GM21737 (cell line): ENCODE measurements at regions not wholly inside any gene's neighbourhood (a gene's known extent, or its start where the extent isn't known, plus 50 kb on each side); places are given as distances from the start of the nearest gene placed in this dataset.

ENCODE experiments used
- ATAC-seq: cut with Tn5 transposase; IDR thresholded peaks from one replicate; pipeline ENCODE4 v1.9.1; 2021; ENCODE audit warnings: mild to moderate bottlenecking, moderate library complexity; ENCODE audit not compliant: unreplicated experiment

DNA sequence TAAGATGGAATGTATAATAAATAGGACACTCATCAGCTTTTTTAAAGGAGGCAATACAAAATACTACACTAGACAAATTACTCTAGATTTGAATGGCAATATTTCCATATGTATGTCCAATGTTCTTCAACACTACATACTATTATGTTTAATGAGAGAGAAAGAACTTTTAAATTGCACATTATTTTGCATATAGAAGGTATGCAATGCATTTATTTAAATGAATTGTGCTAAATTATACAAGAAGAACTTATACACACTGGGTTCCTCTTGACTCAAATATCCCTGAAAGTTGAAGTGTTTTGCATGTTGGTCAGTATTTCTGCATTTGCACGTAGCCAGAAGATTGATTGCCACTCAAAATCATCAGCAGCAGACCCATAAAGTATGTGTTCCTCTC lies 839.6 kb downstream of the ADGRL2 start:
- no peak for ATAC-seq

GRCh38 chr1:82634266-82634665 lies 833.5 kb downstream of the ADGRL2 start:
- no peak for ATAC-seq

- ATAC-seq: no peak
Measured at GRCh38 chr1:82632155-82632554, 831.4 kb downstream of the ADGRL2 start.

DNA sequence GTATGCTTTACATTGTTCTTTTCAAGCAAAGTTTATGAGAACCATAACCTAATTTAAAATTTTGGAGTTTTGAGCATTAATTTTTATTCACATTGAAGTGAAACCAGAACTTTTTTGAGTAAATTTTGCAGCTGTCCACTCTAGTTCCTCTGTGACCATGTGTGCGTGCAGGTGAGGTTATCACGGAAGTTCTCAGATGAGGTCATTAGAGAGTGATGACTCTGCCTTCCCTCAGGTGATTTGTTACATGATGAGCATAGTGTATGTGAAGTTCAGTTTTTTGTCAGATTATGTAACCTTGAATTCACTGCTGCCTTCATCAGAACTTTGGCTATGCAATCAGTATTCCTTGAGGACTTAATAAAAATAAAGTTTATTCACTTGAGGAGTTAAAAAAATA lies 828.2 kb downstream of the ADGRL2 start:
- no peak for ATAC-seq

- ATAC-seq: no peak
Measured at GRCh38 chr1:82625537-82625936, 824.8 kb downstream of the ADGRL2 start.

- ATAC-seq: no peak
Measured at GRCh38 chr1:82621076-82621475, 820.3 kb downstream of the ADGRL2 start.

DNA sequence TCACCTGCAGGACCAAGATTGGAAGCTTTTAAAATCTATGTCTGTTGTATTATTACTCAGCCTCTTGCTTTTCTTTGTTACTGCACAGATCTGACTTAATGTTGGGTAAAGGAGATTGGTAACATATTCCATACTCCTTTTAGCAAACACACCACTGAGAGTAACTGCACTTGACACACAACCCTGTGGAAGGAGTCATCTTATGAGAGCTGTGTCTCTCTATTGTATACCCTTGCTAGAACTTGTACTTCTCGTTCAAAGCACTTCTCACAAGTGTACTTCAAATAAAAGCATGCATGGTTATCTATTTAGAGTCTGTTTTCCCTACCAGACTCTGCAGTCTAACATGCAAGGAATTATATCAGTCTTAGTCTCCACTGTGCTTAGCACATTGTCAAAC lies 813.4 kb downstream of the ADGRL2 start:
- ATAC-seq: no peak

- no peak for ATAC-seq
Measured at GRCh38 chr1:82612986-82613385, 812.3 kb downstream of the ADGRL2 start.

DNA sequence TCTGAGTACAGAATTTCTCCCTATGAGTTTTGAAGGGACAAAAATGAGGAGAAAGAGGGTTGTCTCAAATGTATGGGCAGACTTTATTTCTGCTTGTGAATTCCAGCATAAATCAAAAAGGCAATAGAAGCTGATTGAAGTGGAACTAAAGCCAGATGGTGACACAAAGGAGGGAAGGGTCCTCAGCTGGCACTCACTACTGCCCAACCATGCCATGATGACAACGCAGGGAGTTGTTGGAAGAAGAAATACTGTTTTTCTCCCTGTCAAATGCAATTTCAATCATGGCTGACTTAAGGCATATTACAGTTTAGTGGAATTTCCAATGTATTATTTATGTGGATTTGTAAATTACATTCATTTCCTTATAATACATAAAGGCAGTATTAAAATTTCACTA lies 805.8 kb downstream of the ADGRL2 start:
- ATAC-seq: no peak

- no peak for ATAC-seq
Measured at GRCh38 chr1:82604524-82604923, 803.8 kb downstream of the ADGRL2 start.

GRCh38 chr1:82600314-82600713 lies 799.6 kb downstream of the ADGRL2 start:
- no peak for ATAC-seq

DNA sequence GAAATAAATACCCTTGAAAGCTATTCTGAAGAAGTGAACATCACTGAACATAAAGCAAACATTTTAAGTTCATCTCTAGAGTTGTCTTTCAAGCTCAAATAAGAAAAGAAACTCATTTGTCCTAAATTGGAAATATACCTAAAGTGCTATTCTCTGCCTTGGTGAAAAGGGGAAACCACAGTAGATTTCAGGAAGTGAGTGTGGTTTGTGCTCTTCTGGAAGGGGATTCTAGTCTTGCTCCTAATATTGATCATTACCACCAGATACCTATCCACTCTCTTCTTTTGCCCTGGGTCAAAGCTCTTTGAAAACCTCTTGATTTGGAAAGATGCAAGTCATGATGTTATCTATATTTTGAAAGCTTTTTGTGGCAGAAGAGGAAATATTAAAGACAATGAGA lies 798.1 kb downstream of the ADGRL2 start:
- no peak for ATAC-seq

GRCh38 chr1:82598337-82598736 lies 797.6 kb downstream of the ADGRL2 start:
- no peak for ATAC-seq

- ATAC-seq: no peak
Measured at GRCh38 chr1:82597649-82598048, 796.9 kb downstream of the ADGRL2 start.

DNA sequence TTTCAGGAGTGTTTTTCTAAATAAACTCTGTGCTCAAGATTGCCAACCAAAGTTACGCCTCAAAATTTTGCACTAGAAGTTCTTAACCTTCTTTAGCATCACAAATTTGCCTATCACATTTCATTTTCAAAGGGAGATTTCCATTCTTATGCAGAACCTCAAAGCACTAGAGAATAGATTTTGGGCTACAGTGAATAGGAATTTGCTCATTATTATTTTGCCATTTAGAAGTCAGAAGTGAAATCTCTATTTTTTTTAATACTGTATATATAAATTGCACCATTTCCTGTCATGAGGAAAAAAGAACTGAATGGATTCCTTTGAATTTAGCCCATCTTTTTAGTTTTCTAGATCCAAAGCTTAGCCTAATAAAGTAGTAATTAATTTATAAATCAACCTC lies 796.4 kb downstream of the ADGRL2 start:
- no peak for ATAC-seq

DNA sequence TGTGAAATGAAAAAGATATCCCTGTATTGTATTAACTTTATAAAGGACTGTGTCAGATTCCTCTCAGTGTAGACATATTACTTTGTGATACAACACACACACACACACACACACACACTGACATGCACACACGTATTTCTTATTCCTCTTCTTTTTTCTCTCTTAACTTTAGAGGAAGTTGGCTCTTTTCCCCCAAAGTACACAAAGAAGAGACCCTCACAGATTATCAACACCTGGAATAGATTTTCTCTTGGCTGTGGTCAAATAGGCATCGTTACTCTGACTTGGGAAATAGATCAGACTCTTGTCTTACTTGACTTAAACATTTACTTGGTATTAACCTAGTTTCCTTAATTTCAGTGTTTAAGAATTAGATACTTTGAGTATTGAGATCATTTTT lies 792.8 kb downstream of the ADGRL2 start:
- no peak for ATAC-seq

- no peak for ATAC-seq
Measured at GRCh38 chr1:82589588-82589987, 788.9 kb downstream of the ADGRL2 start.

- no peak for ATAC-seq
Measured at GRCh38 chr1:82587371-82587770, 786.6 kb downstream of the ADGRL2 start.

DNA sequence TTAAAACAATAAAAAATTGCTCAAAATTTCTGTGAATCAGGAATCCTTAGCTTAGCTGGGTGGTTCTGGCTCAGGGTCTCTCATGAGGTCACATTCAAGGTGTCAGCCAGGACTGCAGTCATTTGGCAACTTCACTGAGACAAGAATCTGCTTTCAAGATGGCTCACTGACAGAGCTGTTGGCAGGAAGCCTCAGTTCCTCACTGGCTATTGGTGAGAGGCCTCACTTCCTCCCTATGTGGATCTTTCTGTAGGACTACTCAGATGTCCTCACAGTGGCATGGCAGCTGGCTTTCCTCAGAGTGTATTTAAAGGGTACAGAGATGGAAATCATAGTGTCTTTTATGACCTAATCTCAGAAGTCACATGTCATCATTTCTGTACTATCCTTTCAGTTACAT lies 785.7 kb downstream of the ADGRL2 start:
- no peak for ATAC-seq

DNA sequence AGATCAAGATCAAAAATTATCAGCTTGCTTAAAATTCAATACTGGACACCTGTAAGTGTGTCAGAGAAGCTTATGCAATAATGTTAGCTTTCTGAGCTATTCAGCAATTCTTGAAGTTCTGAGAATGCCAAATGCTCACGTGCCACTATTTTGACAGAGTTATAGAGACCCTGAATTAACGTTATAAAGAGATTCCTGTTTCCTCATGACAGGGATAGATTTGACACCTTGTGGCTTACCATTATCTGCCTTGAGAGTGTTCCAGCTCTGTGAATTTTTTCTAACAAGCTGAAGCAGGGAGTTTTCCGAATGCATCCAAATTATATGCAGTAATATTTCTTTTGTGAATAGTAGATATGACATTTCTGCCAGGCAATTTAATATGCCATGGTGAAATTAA lies 781.6 kb downstream of the ADGRL2 start:
- no peak for ATAC-seq

- no peak for ATAC-seq
Measured at GRCh38 chr1:82578086-82578726, 777.5 kb downstream of the ADGRL2 start.

- no peak for ATAC-seq
Measured at GRCh38 chr1:82567348-82567747, 766.6 kb downstream of the ADGRL2 start.

GRCh38 chr1:82565546-82565945 lies 764.8 kb downstream of the ADGRL2 start:
- no peak for ATAC-seq
